T-cell (primary cell): ENCODE measurements at regions not wholly inside any gene's neighbourhood (a gene's known extent, or its start where the extent isn't known, plus 50 kb on each side); places are given as distances from the start of the nearest gene placed in this dataset.

Experiments used
- ATAC-seq, 4 experiments: fragments of 200-7000 bp in 3 of 4; fragments of 150-1000 bp in 1 of 4; cut with Tn5 transposase; replicated peaks in 1 of 4; 1 replicate in 3 of 4; 2 replicates in 1 of 4; pipeline ENCODE4 v1.10.0; 2021; ENCODE audit warnings: moderate library complexity in 3 of 4, mild to moderate bottlenecking in 2 of 4, moderate number of reproducible peaks in 1 of 4
- CTCF ChIA-PET, 2 donors: fragments of 300-600 bp; sonication (Branson Sonifier 250); formaldehyde crosslinking; loops; one replicate each; lab custom pipeline; 2022; ENCODE audit warnings: antibody characterized with exemption in 2 of 2; lab: Charles Lee
- POLR2A ChIA-PET, 2 donors: fragments of 300-600 bp; sonication (Branson Sonifier 250); formaldehyde crosslinking; loops; one replicate each; lab custom pipeline; 2022; ENCODE audit warnings: antibody characterized with exemption in 2 of 2; lab: Charles Lee
- DNase-seq, 35 experiments: peaks; one replicate each; pipeline versions ENCODE4 v3.0.0 to v3.0.0-alpha.2; 2013 to 2023
- H3K27ac ChIP-seq: one replicate; pipeline ENCODE4 v1.5.1; 2013; ENCODE audit warnings: low read length
- H3K27me3 ChIP-seq, 2 experiments: replicated peaks in 1 of 2; 1 replicate in 1 of 2; 2 replicates in 1 of 2; pipeline versions ENCODE4 v1.6.1 to v1.7.0; 2013; ENCODE audit warnings: low read length in 1 of 2, mixed read lengths in 1 of 2; ENCODE audit not compliant: control insufficient read depth in 2 of 2, insufficient read depth in 2 of 2; ENCODE audit errors: extremely low read depth in 1 of 2
- H3K36me3 ChIP-seq, 2 donors: 1 replicate in 1 of 2; 2 replicates in 1 of 2; pipeline versions ENCODE4 v1.6.1 to v1.7.0; 2013; ENCODE audit warnings: low read length in 1 of 2; ENCODE audit not compliant: control insufficient read depth in 2 of 2, insufficient read depth in 1 of 2; ENCODE audit errors: extremely low read depth in 1 of 2
- H3K4me1 ChIP-seq, 2 experiments: 1 replicate in 1 of 2; 2 replicates in 1 of 2; pipeline versions ENCODE4 v1.6.1 to v1.7.0; 2013; ENCODE audit warnings: low read length in 2 of 2, mixed read lengths in 1 of 2; ENCODE audit not compliant: insufficient read depth in 2 of 2, control insufficient read depth in 1 of 2; ENCODE audit errors: extremely low read depth in 1 of 2
- H3K4me3 ChIP-seq, 2 donors: 1 replicate in 1 of 2; 2 replicates in 1 of 2; pipeline versions ENCODE4 v1.5.1 to v1.7.0; 2013; ENCODE audit warnings: mild to moderate bottlenecking in 2 of 2, low read length in 1 of 2, moderate library complexity in 1 of 2; ENCODE audit not compliant: control insufficient read depth in 1 of 2; ENCODE audit errors: extremely low read depth in 1 of 2
- H3K9me3 ChIP-seq: 2 replicates; pipeline ENCODE4 v1.7.0; 2013
- H3K27ac Mint-ChIP-seq, 2 donors: one replicate each; pipeline ENCODE4 v1.8.0; 2020 to 2021; ENCODE audit warnings: mild to moderate bottlenecking in 2 of 2, mixed read lengths in 2 of 2
- H3K27me3 Mint-ChIP-seq, 2 donors: one replicate each; pipeline ENCODE4 v1.8.0; 2021 to 2022; ENCODE audit warnings: mixed read lengths in 2 of 2
- H3K36me3 Mint-ChIP-seq: one replicate; pipeline ENCODE4 v1.8.0; 2021; ENCODE audit warnings: mixed read lengths
- H3K4me1 Mint-ChIP-seq, 3 donors: one replicate each; pipeline ENCODE4 v1.8.0; 2020 to 2022; ENCODE audit warnings: mixed read lengths in 3 of 3, mild to moderate bottlenecking in 1 of 3
- H3K4me3 Mint-ChIP-seq, 3 donors: one replicate each; pipeline ENCODE4 v1.8.0; 2020 to 2022; ENCODE audit warnings: mild to moderate bottlenecking in 3 of 3, mixed read lengths in 3 of 3, moderate library complexity in 3 of 3
- H3K9me3 Mint-ChIP-seq, 3 donors: one replicate each; pipeline ENCODE4 v1.8.0; 2020 to 2022; ENCODE audit warnings: mixed read lengths in 3 of 3
- WGBS: methylation state at CpG from one replicate; pipeline ENCODE4 v1.1.5; 2013; ENCODE audit warnings: missing lambda C conversion rate; ENCODE audit not compliant: insufficient coverage; 5-methylcytosine and 5-hydroxymethylcytosine counted together

GRCh38 chr11:119550053-119550752, 127.2 kb upstream of the THY1 start:
- ATAC-seq, result no peak
- H3K27me3 ChIP-seq, result peaks cover 0 to 18% of the 10 kb centered on the region in 2 experiments
- no peaks in the 10 kb centered on the region for H3K4me1 ChIP-seq
- ChIA-PET POLR2A (interaction anchor here in 1 of 2 donors (0.6 kb wide), 1 partner anchor 27 kb away, joined by 3 read pairs; no protein-coding TSS in a partner anchor), CTCF (interaction anchor here (0.7 to 0.8 kb wide), 2 partner anchors 12 to 1499 kb away, joined by 3 read pairs; no protein-coding TSS in a partner anchor)
- no peak overlapping the region for H3K4me3 ChIP-seq
- no peaks in the 10 kb centered on the region for H3K36me3 Mint-ChIP-seq
- no peak for DNase-seq
- peaks cover 0 to 4% (median 0%) of the 10 kb centered on the region in 3 donors for H3K9me3 Mint-ChIP-seq
- no peaks in the 10 kb centered on the region for H3K9me3 ChIP-seq
- H3K4me3 Mint-ChIP-seq, result no peak overlapping the region
- H3K27ac Mint-ChIP-seq, result no peak overlapping the region
- H3K27ac ChIP-seq, result no peak overlapping the region
- no peaks in the 10 kb centered on the region for H3K4me1 Mint-ChIP-seq
- H3K27me3 Mint-ChIP-seq, result no peaks in the 10 kb centered on the region
- no peaks in the 10 kb centered on the region for H3K36me3 ChIP-seq
- no CpG with 5 or more reads among the region's 2 CpGs for WGBS

GRCh38 chr11:119547511-119547910, 124.5 kb upstream of the THY1 start:
- no peaks in the 10 kb centered on the region for H3K4me1 ChIP-seq
- WGBS, result 81% methylated on average over 3 of the region's 5 CpGs
- DNase-seq (no peak), ATAC-seq (no peak)
- H3K9me3 ChIP-seq, result no peaks in the 10 kb centered on the region
- ChIA-PET CTCF (no interaction called here), POLR2A (no interaction called here)
- Mint-ChIP-seq H3K36me3 (no peaks in the 10 kb centered on the region), H3K27me3 (no peaks in the 10 kb centered on the region), H3K9me3 (peaks cover 0 to 4% (median 0%) of the 10 kb centered on the region in 3 donors), H3K4me3 (no peak overlapping the region), H3K4me1 (no peaks in the 10 kb centered on the region), H3K27ac (no peak overlapping the region)
- no peaks in the 10 kb centered on the region for H3K36me3 ChIP-seq
- H3K4me3 ChIP-seq, result no peak overlapping the region
- H3K27ac ChIP-seq, result no peak overlapping the region
- peaks cover 0 to 21% of the 10 kb centered on the region in 2 experiments for H3K27me3 ChIP-seq

GRCh38 chr11:119545978-119546915, 123.3 kb upstream of the THY1 start:
- Mint-ChIP-seq H3K27me3 (peaks cover 4 to 6% of the 10 kb centered on the region in 2 donors), H3K36me3 (no peaks in the 10 kb centered on the region), H3K4me1 (no peaks in the 10 kb centered on the region), H3K4me3 (no peak overlapping the region), H3K27ac (no peak overlapping the region), H3K9me3 (peaks cover 0 to 4% (median 0%) of the 10 kb centered on the region in 3 donors)
- H3K27me3 ChIP-seq, result peaks cover 0 to 26% of the 10 kb centered on the region in 2 experiments
- no peaks in the 10 kb centered on the region for H3K9me3 ChIP-seq
- 82% methylated on average over 12 of the region's 13 CpGs for WGBS
- CTCF ChIA-PET, result no interaction called here
- no peak overlapping the region for H3K27ac ChIP-seq
- no peak overlapping the region for H3K4me3 ChIP-seq
- no peak for DNase-seq
- ATAC-seq, result no peak
- H3K36me3 ChIP-seq, result no peaks in the 10 kb centered on the region
- POLR2A ChIA-PET, result no interaction called here
- no peaks in the 10 kb centered on the region for H3K4me1 ChIP-seq

- 73% methylated on average over 4 of the region's 7 CpGs for WGBS
- ChIA-PET CTCF (interaction anchor here in 1 of 2 donors (0.5 kb wide), 1 partner anchor 14 kb away, joined by 5 read pairs; no protein-coding TSS in a partner anchor), POLR2A (no interaction called here)
- no peaks in the 10 kb centered on the region for H3K36me3 Mint-ChIP-seq
- DNase-seq, result peak in 1 of 35 experiments; percentile 1
- H3K27ac Mint-ChIP-seq, result no peak overlapping the region
- no peaks in the 10 kb centered on the region for H3K9me3 Mint-ChIP-seq
- H3K9me3 ChIP-seq, result no peaks in the 10 kb centered on the region
- peaks cover 16 to 17% of the 10 kb centered on the region in 2 donors for H3K27me3 Mint-ChIP-seq
- no peak overlapping the region for H3K4me3 Mint-ChIP-seq
- H3K4me3 ChIP-seq, result no peak overlapping the region
- H3K4me1 ChIP-seq, result no peaks in the 10 kb centered on the region
- no peak overlapping the region for H3K27ac ChIP-seq
- H3K4me1 Mint-ChIP-seq, result no peaks in the 10 kb centered on the region
- H3K27me3 ChIP-seq, result peaks cover 0 to 12% of the 10 kb centered on the region in 2 experiments
- H3K36me3 ChIP-seq, result no peaks in the 10 kb centered on the region
- ATAC-seq, result no peak
These were observed 117.6 kb upstream of the THY1 start for GRCh38 chr11:119540370-119541125.

- no peak overlapping the region for H3K4me3 Mint-ChIP-seq
- WGBS, result no CpG with 5 or more reads among the region's 4 CpGs
- peaks cover 16 to 24% of the 10 kb centered on the region in 2 donors for H3K27me3 Mint-ChIP-seq
- Histone ChIP-seq H3K27me3 (peaks cover 0 to 17% of the 10 kb centered on the region in 2 experiments), H3K9me3 (no peaks in the 10 kb centered on the region), H3K27ac (no peak overlapping the region), H3K4me3 (no peak overlapping the region), H3K36me3 (no peaks in the 10 kb centered on the region), H3K4me1 (no peaks in the 10 kb centered on the region)
- H3K4me1 Mint-ChIP-seq, result no peaks in the 10 kb centered on the region
- H3K36me3 Mint-ChIP-seq, result no peaks in the 10 kb centered on the region
- no peaks in the 10 kb centered on the region for H3K9me3 Mint-ChIP-seq
- CTCF ChIA-PET, result no interaction called here
- no peak overlapping the region for H3K27ac Mint-ChIP-seq
- POLR2A ChIA-PET, result no interaction called here
- no peak for ATAC-seq
- no peak for DNase-seq
These were observed 116.6 kb upstream of the THY1 start for GRCh38 chr11:119539583-119539982.

GRCh38 chr11:119538753-119539152, 115.8 kb upstream of the THY1 start:
- Histone ChIP-seq H3K9me3 (no peaks in the 10 kb centered on the region), H3K27ac (no peak overlapping the region), H3K4me3 (no peak overlapping the region), H3K4me1 (peaks cover 0 to 3% of the 10 kb centered on the region in 2 experiments), H3K36me3 (no peaks in the 10 kb centered on the region), H3K27me3 (peaks cover 0 to 23% of the 10 kb centered on the region in 2 experiments)
- peaks cover 17 to 32% of the 10 kb centered on the region in 2 donors for H3K27me3 Mint-ChIP-seq
- CTCF ChIA-PET, result interaction anchor here in 1 of 2 donors (0.6 to 0.7 kb wide), 2 partner anchors 12 to 499 kb away, joined by 3 to 4 read pairs; no protein-coding TSS in a partner anchor
- H3K27ac Mint-ChIP-seq, result no peak overlapping the region
- no CpG with 5 or more reads among the region's 2 CpGs for WGBS
- DNase-seq, result no peak
- ATAC-seq, result no peak
- H3K36me3 Mint-ChIP-seq, result no peaks in the 10 kb centered on the region
- H3K4me1 Mint-ChIP-seq, result peaks cover 0 to 3% (median 0%) of the 10 kb centered on the region in 3 donors
- H3K4me3 Mint-ChIP-seq, result no peak overlapping the region
- H3K9me3 Mint-ChIP-seq, result no peaks in the 10 kb centered on the region
- POLR2A ChIA-PET, result no interaction called here
